HepG2 (cell line): ENCODE measurements at regions not wholly inside any gene's neighbourhood (a gene's known extent, or its start where the extent isn't known, plus 50 kb on each side); places are given as distances from the start of the nearest gene placed in this dataset.

ENCODE experiments used
- ATAC-seq: fragments of 200-7000 bp; cut with Tn5 transposase; 3 replicates; pipeline ENCODE4 v1.9.1; 2020; ENCODE audit warnings: mild to moderate bottlenecking, moderate library complexity
- BruUV-seq: library from RNA; stranded (reverse); fragments of 400-500 nt; replicated peaks from 2 replicates; lab custom pipeline; 2021; lab: Mats Ljungman, UMichigan
- CTCF ChIA-PET: fragments of 300-600 bp; formaldehyde crosslinking; extraction: SDS; loops from one replicate; lab custom pipeline; 2021; ENCODE audit warnings: low total read pairs, inconsistent platforms, low intra/inter-chr PET ratio; lab: Yijun Ruan, JAX
- POLR2A ChIA-PET: fragments of 350-600 bp; sonication (Branson Sonifier 250); formaldehyde crosslinking; loops from one replicate; lab custom pipeline; 2020; ENCODE audit warnings: antibody characterized with exemption, inconsistent platforms; lab: Yijun Ruan, JAX
- DNase-seq: peaks from one replicate; pipeline ENCODE4 v3.0.0-alpha.2; 2015; ENCODE audit warnings: low spot score
- FAIRE-seq: peaks from 3 replicates; lab custom pipeline; 2011; peaks lifted over from hg19 to GRCh38; lab: Jason Lieb, UNC
- H2AFZ ChIP-seq: one replicate; pipeline ENCODE4 v1.6.1; 2011; ENCODE audit warnings: low read length, inconsistent platforms
- H3K27ac ChIP-seq: fragments of 300-600 bp; 3 replicates; pipeline ENCODE4 v1.8.0; 2011; ENCODE audit warnings: mixed run types, mild to moderate bottlenecking, mixed read lengths, low read length, inconsistent platforms; ENCODE audit not compliant: insufficient read depth; ENCODE audit errors: extremely low read length
- H3K27me3 ChIP-seq, 2 experiments: fragments of 200-600 bp in 1 of 2; 2 replicates in 1 of 2; 3 replicates in 1 of 2; pipeline versions ENCODE4 v1.6.0 to v1.8.0; 2011; ENCODE audit warnings: low read length in 2 of 2, mild to moderate bottlenecking in 2 of 2, moderate library complexity in 2 of 2, inconsistent platforms in 1 of 2; ENCODE audit not compliant: insufficient read depth in 2 of 2, control insufficient read depth in 1 of 2
- H3K36me3 ChIP-seq, 2 experiments: fragments of 200-600 bp in 1 of 2; replicated peaks in 1 of 2; 2 replicates in 1 of 2; 3 replicates in 1 of 2; pipeline versions ENCODE4 v1.5.1 to v1.8.0; 2011; ENCODE audit warnings: low read length in 2 of 2, inconsistent platforms in 1 of 2; ENCODE audit not compliant: insufficient read depth in 2 of 2, control insufficient read depth in 1 of 2
- H3K4me1 ChIP-seq: 2 replicates; pipeline ENCODE4 v1.5.1; 2012; ENCODE audit warnings: low read length, inconsistent platforms; ENCODE audit not compliant: insufficient read depth
- H3K4me2 ChIP-seq: 2 replicates; pipeline ENCODE4 v1.6.0; 2011; ENCODE audit warnings: low read depth, low read length, inconsistent platforms
- H3K4me3 ChIP-seq, 3 experiments: fragments of 200-600 bp in 1 of 3; sonication (generic), shearing (Covaris generic) in 1 of 3; replicated peaks in 1 of 3; 2 replicates each; pipeline ENCODE4 v1.5.1; 2011 to 2016; ENCODE audit warnings: low read length in 3 of 3, inconsistent platforms in 2 of 3, low read depth in 2 of 3, mild to moderate bottlenecking in 2 of 3, control low read depth in 1 of 3, mixed read lengths in 1 of 3; ENCODE audit not compliant: insufficient read depth in 1 of 3
- H3K79me2 ChIP-seq: one replicate; pipeline ENCODE4 v1.6.1; 2011; ENCODE audit warnings: low read length, inconsistent platforms; ENCODE audit not compliant: insufficient read depth
- H3K9ac ChIP-seq: 2 replicates; pipeline ENCODE4 v1.6.0; 2011; ENCODE audit warnings: mild to moderate bottlenecking, low read depth, low read length, inconsistent platforms; ENCODE audit not compliant: insufficient read depth
- H3K9me3 ChIP-seq: 2 replicates; pipeline ENCODE4 v1.5.1; 2012; ENCODE audit warnings: mild to moderate bottlenecking, low read length
- H4K20me1 ChIP-seq: 2 replicates; pipeline ENCODE4 v1.6.0; 2011; ENCODE audit warnings: inconsistent platforms, mild to moderate bottlenecking, low read length, moderate library complexity; ENCODE audit not compliant: insufficient read depth
- HHEX ChIP-seq: IDR thresholded peaks from 2 replicates; pipeline ENCODE4 v1.6.1; 2016; ENCODE audit warnings: control low read depth
- HNF1A ChIP-seq, 2 experiments: sonication (generic) in 1 of 2; formaldehyde crosslinking in 1 of 2; IDR thresholded peaks; 2 replicates each; pipeline versions ENCODE4 v1.4.0 to v1.6.1; 2016 to 2020; ENCODE audit warnings: borderline replicate concordance in 1 of 2, low read depth in 1 of 2, mild to moderate bottlenecking in 1 of 2, missing genetic modification reagents in 1 of 2
- ZNF83 ChIP-seq: sonication (generic); formaldehyde crosslinking; IDR thresholded peaks from 2 replicates; pipeline ENCODE4 v1.4.0; 2020; ENCODE audit warnings: missing genetic modification reagents, mild to moderate bottlenecking, borderline replicate concordance
- WGBS: methylation state at CpG from one replicate; pipeline ENCODE4 v1.1.6; 2017; ENCODE audit warnings: low lambda C conversion rate; 5-methylcytosine and 5-hydroxymethylcytosine counted together
- in situ Hi-C: cut with HindIII; loops from 2 replicates; pipeline ENCODE4 v1.10.0; 2017; ENCODE audit warnings: low pct_unique_long_range_greater_than_20kb; ENCODE audit not compliant: extremely low pct_ligation_motif_present
- intact Hi-C: fragments of 100-400 bp; cut with micrococcal nuclease; formaldehyde crosslinking; loops from one replicate; pipeline ENCODE4 v1.10.0; 2022; ENCODE audit not compliant: unreplicated experiment
- TF ChIP-seq, protein P1 (sequence below): sonication (generic); formaldehyde crosslinking; IDR thresholded peaks from 2 replicates; pipeline ENCODE4 v1.4.0; 2020; ENCODE audit warnings: missing genetic modification reagents, borderline replicate concordance

DNA sequence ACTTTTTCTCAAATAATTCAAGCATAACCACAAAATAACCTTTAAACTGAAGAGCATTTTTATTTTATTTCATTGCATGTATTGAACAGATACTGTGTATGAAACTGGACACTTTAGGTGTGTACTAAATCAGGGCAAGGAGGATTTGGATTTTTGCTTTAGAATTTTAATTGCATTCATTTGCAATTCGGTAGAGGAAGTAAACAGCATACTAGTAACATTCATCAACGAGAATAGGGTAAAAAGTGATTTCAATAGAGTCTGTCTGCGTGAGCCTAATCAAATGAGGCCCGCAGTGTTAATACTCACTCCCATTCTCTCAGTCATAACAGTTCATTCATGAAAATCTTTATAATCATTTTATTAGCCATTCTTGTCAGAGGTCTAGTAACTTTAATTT lies 200.2 kb downstream of the SPRY2 start:
- no TSS peak for BruUV-seq
- ATAC-seq = no peak
- H3K4me3 ChIP-seq = no peak overlapping the region

More for the DNA sequence above, 200.2 kb downstream of the SPRY2 start:
- Histone ChIP-seq H2AFZ (no peak overlapping the region), H3K79me2 (no peaks in the 10 kb centered on the region), H4K20me1 (no peaks in the 10 kb centered on the region), H3K36me3 (no peaks in the 10 kb centered on the region), H3K9me3 (no peaks in the 10 kb centered on the region), H3K4me1 (no peaks in the 10 kb centered on the region), H3K27ac (no peak overlapping the region), H3K4me2 (no peak overlapping the region), H3K27me3 (no peaks in the 10 kb centered on the region), H3K9ac (no peak overlapping the region)
- WGBS = 38% methylated on average over 4 of the region's 4 CpGs
- TF ChIP-seq, protein P1, sequence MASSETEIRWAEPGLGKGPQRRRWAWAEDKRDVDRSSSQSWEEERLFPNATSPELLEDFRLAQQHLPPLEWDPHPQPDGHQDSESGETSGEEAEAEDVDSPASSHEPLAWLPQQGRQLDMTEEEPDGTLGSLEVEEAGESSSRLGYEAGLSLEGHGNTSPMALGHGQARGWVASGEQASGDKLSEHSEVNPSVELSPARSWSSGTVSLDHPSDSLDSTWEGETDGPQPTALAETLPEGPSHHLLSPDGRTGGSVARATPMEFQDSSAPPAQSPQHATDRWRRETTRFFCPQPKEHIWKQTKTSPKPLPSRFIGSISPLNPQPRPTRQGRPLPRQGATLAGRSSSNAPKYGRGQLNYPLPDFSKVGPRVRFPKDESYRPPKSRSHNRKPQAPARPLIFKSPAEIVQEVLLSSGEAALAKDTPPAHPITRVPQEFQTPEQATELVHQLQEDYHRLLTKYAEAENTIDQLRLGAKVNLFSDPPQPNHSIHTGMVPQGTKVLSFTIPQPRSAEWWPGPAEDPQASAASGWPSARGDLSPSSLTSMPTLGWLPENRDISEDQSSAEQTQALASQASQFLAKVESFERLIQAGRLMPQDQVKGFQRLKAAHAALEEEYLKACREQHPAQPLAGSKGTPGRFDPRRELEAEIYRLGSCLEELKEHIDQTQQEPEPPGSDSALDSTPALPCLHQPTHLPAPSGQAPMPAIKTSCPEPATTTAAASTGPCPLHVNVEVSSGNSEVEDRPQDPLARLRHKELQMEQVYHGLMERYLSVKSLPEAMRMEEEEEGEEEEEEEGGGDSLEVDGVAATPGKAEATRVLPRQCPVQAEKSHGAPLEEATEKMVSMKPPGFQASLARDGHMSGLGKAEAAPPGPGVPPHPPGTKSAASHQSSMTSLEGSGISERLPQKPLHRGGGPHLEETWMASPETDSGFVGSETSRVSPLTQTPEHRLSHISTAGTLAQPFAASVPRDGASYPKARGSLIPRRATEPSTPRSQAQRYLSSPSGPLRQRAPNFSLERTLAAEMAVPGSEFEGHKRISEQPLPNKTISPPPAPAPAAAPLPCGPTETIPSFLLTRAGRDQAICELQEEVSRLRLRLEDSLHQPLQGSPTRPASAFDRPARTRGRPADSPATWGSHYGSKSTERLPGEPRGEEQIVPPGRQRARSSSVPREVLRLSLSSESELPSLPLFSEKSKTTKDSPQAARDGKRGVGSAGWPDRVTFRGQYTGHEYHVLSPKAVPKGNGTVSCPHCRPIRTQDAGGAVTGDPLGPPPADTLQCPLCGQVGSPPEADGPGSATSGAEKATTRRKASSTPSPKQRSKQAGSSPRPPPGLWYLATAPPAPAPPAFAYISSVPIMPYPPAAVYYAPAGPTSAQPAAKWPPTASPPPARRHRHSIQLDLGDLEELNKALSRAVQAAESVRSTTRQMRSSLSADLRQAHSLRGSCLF = no peak
- no peak for TF ChIP-seq HNF1A (IDR thresholded peaks at IDR 0.05; ENCODE audit: low read depth)
- no peak for TF ChIP-seq HNF1A (CRISPR knock-in tag; IDR thresholded peaks at IDR 0.05; ENCODE audit: borderline replicate concordance)
- no peak for TF ChIP-seq HHEX (CRISPR knock-in tag)
- TF ChIP-seq ZNF83 (CRISPR knock-in tag) = no peak
- POLR2A ChIA-PET = no interaction called here
- in situ Hi-C loops (no loop called here), intact Hi-C loops (no loop called here)
- FAIRE-seq (no peak), DNase-seq (no peak)
- CTCF ChIA-PET = no interaction called here
